LoVo (cell line): ENCODE measurements at regions not wholly inside any gene's neighbourhood (a gene's known extent, or its start where the extent isn't known, plus 50 kb on each side); places are given as distances from the start of the nearest gene placed in this dataset.

Source experiments
- DNase-seq: peaks from one replicate; pipeline ENCODE4 v3.0.0-alpha.2; 2016; ENCODE audit warnings: low spot score

GRCh38 chr6:153625089-153625488, 414.0 kb upstream of the OPRM1 start:
- no peak for DNase-seq

GRCh38 chr6:153624528-153624927, 414.5 kb upstream of the OPRM1 start:
- DNase-seq: no peak

GRCh38 chr6:153623496-153623895, 415.5 kb upstream of the OPRM1 start:
- DNase-seq: no peak

GRCh38 chr6:153621491-153621890, 417.5 kb upstream of the OPRM1 start:
- DNase-seq: no peak

- no peak for DNase-seq
Observed at GRCh38 chr6:153621070-153621469, 418.0 kb upstream of the OPRM1 start.

GRCh38 chr6:153618371-153619322, 420.4 kb upstream of the OPRM1 start:
- no peak for DNase-seq

- DNase-seq: no peak
Observed at GRCh38 chr6:153616506-153616905, 422.5 kb upstream of the OPRM1 start.

GRCh38 chr6:153613719-153614455, 425.2 kb upstream of the OPRM1 start:
- DNase-seq: no peak

- DNase-seq: no peak
Observed at GRCh38 chr6:153602401-153602800, 436.6 kb upstream of the OPRM1 start.

- no peak for DNase-seq
Observed at GRCh38 chr6:153599901-153600300, 439.1 kb upstream of the OPRM1 start.

GRCh38 chr6:153595903-153596302, 443.1 kb upstream of the OPRM1 start:
- no peak for DNase-seq

GRCh38 chr6:153594871-153595270, 444.2 kb upstream of the OPRM1 start:
- DNase-seq: no peak

GRCh38 chr6:153591159-153591558, 447.9 kb upstream of the OPRM1 start:
- DNase-seq: no peak

- DNase-seq: no peak
Observed at GRCh38 chr6:153590411-153590810, 448.6 kb upstream of the OPRM1 start.

GRCh38 chr6:153588330-153588729, 450.7 kb upstream of the OPRM1 start:
- no peak for DNase-seq

- DNase-seq: no peak
Observed at GRCh38 chr6:153583685-153584084, 452.6 kb upstream of the RGS17 start.

- DNase-seq: no peak
Observed at GRCh38 chr6:153580776-153581175, 449.7 kb upstream of the RGS17 start.

- DNase-seq: no peak
Observed at GRCh38 chr6:153575528-153575927, 444.4 kb upstream of the RGS17 start.

GRCh38 chr6:153574231-153574630, 443.1 kb upstream of the RGS17 start:
- DNase-seq: no peak

- DNase-seq: no peak
Observed at GRCh38 chr6:153572371-153572770, 441.3 kb upstream of the RGS17 start.

GRCh38 chr6:153568628-153569027, 437.5 kb upstream of the RGS17 start:
- DNase-seq: no peak

GRCh38 chr6:153564803-153565202, 433.7 kb upstream of the RGS17 start:
- no peak for DNase-seq

- no peak for DNase-seq
Observed at GRCh38 chr6:153563001-153563400, 431.9 kb upstream of the RGS17 start.
